GM23248 (cell line): ENCODE measurements at regions not wholly inside any gene's neighbourhood (a gene's known extent, or its start where the extent isn't known, plus 50 kb on each side); places are given as distances from the start of the nearest gene placed in this dataset.

Source experiments
- DNase-seq: peaks from one replicate; pipeline ENCODE4 v3.0.0-alpha.2; 2015
- H2AFZ ChIP-seq: fragments of 200-600 bp; sonication (generic); 2 replicates; pipeline ENCODE4 v1.6.1; 2016; ENCODE audit warnings: antibody characterized with exemption
- H3F3A ChIP-seq: fragments of 200-600 bp; sonication (generic); 2 replicates; pipeline ENCODE4 v1.6.1; 2016; ENCODE audit warnings: mild to moderate bottlenecking, antibody characterized with exemption, mixed run types; ENCODE audit not compliant: insufficient read depth
- H3K27ac ChIP-seq: fragments of 200-600 bp; sonication (generic); 2 replicates; pipeline ENCODE4 v1.5.1; 2016; ENCODE audit warnings: mild to moderate bottlenecking
- H3K27me3 ChIP-seq: fragments of 200-600 bp; sonication (generic); replicated peaks from 2 replicates; pipeline ENCODE4 v1.6.1; 2016; ENCODE audit warnings: mild to moderate bottlenecking; ENCODE audit not compliant: insufficient read depth
- H3K36me3 ChIP-seq: fragments of 200-600 bp; sonication (generic); 2 replicates; pipeline ENCODE4 v1.6.1; 2016; ENCODE audit warnings: low read depth, mild to moderate bottlenecking
- H3K4me1 ChIP-seq: fragments of 200-600 bp; sonication (generic); 2 replicates; pipeline ENCODE4 v1.6.1; 2016; ENCODE audit warnings: mild to moderate bottlenecking; ENCODE audit not compliant: insufficient read depth
- H3K4me2 ChIP-seq: fragments of 200-600 bp; sonication (generic); one replicate; pipeline ENCODE4 v1.6.1; 2016; ENCODE audit warnings: mild to moderate bottlenecking; ENCODE audit not compliant: unreplicated experiment
- H3K4me3 ChIP-seq: fragments of 200-600 bp; sonication (generic); 2 replicates; pipeline ENCODE4 v1.5.1; 2016; ENCODE audit warnings: mild to moderate bottlenecking
- H3K79me2 ChIP-seq: fragments of 200-600 bp; sonication (generic); 2 replicates; pipeline ENCODE4 v1.6.1; 2016; ENCODE audit warnings: mild to moderate bottlenecking; ENCODE audit not compliant: insufficient read depth
- H3K9ac ChIP-seq: fragments of 200-600 bp; sonication (generic); 2 replicates; pipeline ENCODE4 v1.6.1; 2016; ENCODE audit warnings: mild to moderate bottlenecking
- H3K9me2 ChIP-seq: fragments of 200-600 bp; sonication (generic); 2 replicates; pipeline ENCODE4 v1.6.1; 2016; ENCODE audit warnings: mixed run types, mild to moderate bottlenecking, moderate library complexity; ENCODE audit not compliant: insufficient read depth
- H3K9me3 ChIP-seq: fragments of 200-600 bp; sonication (generic); one replicate; pipeline ENCODE4 v1.6.1; 2017; ENCODE audit warnings: low read depth
- H4K20me1 ChIP-seq: fragments of 200-600 bp; sonication (generic); 2 replicates; pipeline ENCODE4 v1.6.0; 2016; ENCODE audit not compliant: insufficient read depth
- EZH2 ChIP-seq: fragments of 200-600 bp; sonication (generic); IDR thresholded peaks from 2 replicates; pipeline ENCODE4 v1.6.1; 2018; ENCODE audit warnings: antibody characterized with exemption, mild to moderate bottlenecking; ENCODE audit not compliant: insufficient read depth, poor library complexity, severe bottlenecking
- EZH2phosphoT487 ChIP-seq: fragments of 200-600 bp; sonication (generic); IDR thresholded peaks from 2 replicates; pipeline ENCODE4 v1.6.1; 2018; ENCODE audit warnings: antibody characterized with exemption, moderate library complexity, mild to moderate bottlenecking, low read depth; ENCODE audit not compliant: insufficient read depth
- WGBS, 2 experiments: methylation state at CpG; one replicate each; pipeline ENCODE4 v1.1.6; 2015 to 2017; ENCODE audit warnings: low lambda C conversion rate in 2 of 2, low coverage in 1 of 2; ENCODE audit errors: missing lambda C conversion rate in 2 of 2; 5-methylcytosine and 5-hydroxymethylcytosine counted together
- in situ Hi-C: fragments of 300-500 bp; cut with MboI; formaldehyde crosslinking; loops from 2 replicates; pipeline ENCODE4 v1.15.0; 2020

GRCh38 chr12:59096246-59096645 lies 175.9 kb upstream of the LRIG3 start:
- Histone ChIP-seq H4K20me1 (no peaks in the 10 kb centered on the region), H3K36me3 (no peaks in the 10 kb centered on the region), H3F3A (peaks cover 11% of the 10 kb centered on the region; the same call in 1 of the 2 replicates), H3K4me3 (no peak overlapping the region), H2AFZ (no peak overlapping the region), H3K27ac (no peak overlapping the region), H3K9me2 (no peaks in the 10 kb centered on the region), H3K9me3 (no peaks in the 10 kb centered on the region), H3K27me3 (no peaks in the 10 kb centered on the region), H3K4me2 (no peak overlapping the region), H3K4me1 (peaks cover 18% of the 10 kb centered on the region), H3K9ac (no peak overlapping the region), H3K79me2 (no peaks in the 10 kb centered on the region)
- in situ Hi-C loops, result loop anchor here (25.0 kb wide), 2 partner anchors 559 to 1109 kb away; no protein-coding TSS in a partner anchor
- TF ChIP-seq EZH2phosphoT487 (no peak), EZH2 (no peak)
- DNase-seq, result no peak

DNA sequence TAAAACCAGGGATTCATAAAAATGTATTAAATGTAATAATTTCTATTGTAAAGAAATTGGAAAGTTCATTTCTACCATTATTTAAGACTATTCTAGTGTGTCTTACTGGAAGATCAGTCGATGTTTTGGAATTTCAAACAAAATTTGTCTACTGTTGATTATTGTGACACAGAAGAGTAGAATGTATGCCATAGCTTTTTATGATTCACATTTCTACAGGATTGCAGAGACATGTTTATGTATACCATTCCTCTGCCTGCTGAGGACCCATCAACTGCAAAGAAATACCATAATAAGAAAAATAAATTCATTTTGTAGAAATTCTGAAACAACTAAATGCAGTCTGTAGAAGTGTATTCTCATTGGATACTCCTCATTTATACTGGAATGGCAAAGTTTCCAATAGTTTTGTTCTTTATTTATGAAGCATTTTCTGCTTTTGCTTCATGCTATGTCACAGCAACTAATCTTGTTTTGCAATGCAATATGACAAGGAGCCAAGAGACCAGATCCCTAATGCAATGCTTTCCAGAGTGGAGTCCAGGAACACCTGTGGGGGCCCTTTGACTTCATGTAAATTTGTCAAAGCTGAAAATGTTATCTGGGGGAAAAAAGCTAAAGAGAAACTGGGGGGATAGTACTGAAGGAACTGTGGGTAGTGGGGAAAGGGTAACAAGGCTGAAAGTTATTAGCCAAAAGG lies 172.9 kb upstream of the LRIG3 start:
- Histone ChIP-seq H3K27me3 (no peaks in the 10 kb centered on the region), H3K4me3 (no peak overlapping the region), H4K20me1 (no peaks in the 10 kb centered on the region), H3K9me3 (no peaks in the 10 kb centered on the region), H3K79me2 (no peaks in the 10 kb centered on the region), H3K9ac (no peak overlapping the region), H3K4me1 (peaks cover 30% of the 10 kb centered on the region), H3K9me2 (no peaks in the 10 kb centered on the region), H3F3A (peaks cover 11% of the 10 kb centered on the region; the same call in 1 of the 2 replicates), H2AFZ (peak overlapping the region; percentile 5; the same call in 1 of the 2 replicates), H3K4me2 (peak overlapping the region; percentile 33), H3K27ac (peak overlapping the region; percentile 8; the same call in 1 of the 2 replicates), H3K36me3 (no peaks in the 10 kb centered on the region)
- peak; percentile 59 for DNase-seq
- 69 to 81% methylated on average over 1 of the region's 1 CpG for WGBS, 2 experiments
- no peak for TF ChIP-seq EZH2
- no peak for TF ChIP-seq EZH2phosphoT487
- in situ Hi-C loops, result loop anchor here (25.0 kb wide), 2 partner anchors 556 to 1106 kb away; no protein-coding TSS in a partner anchor

DNA sequence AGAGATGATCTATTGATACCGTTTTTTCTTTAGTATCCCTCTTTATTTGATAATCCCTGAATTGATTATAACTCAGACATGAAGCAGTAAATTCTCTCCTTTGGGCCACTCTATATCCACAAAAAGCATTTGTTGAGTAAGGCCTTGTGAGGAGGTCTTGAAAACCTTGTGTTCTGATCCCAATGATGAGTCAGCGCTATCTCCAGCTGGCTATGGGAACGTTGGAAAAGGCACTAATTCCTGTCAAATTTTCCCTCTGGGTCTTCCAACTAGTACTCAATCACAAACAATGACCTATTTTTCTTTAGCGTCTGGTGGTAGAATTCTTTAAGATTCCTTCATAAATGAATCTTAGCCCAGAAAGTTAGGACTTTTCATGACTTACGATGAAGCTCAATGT lies 168.4 kb upstream of the LRIG3 start:
- in situ Hi-C loops, result loop anchor here (10.0 to 25.0 kb wide), 4 partner anchors 174 to 1101 kb away; no protein-coding TSS in a partner anchor
- Histone ChIP-seq H3K27me3 (no peaks in the 10 kb centered on the region), H3K9ac (no peak overlapping the region), H3K36me3 (no peaks in the 10 kb centered on the region), H3F3A (peaks cover 22% of the 10 kb centered on the region; the same call in 1 of the 2 replicates), H3K27ac (0 out of 2 replicates have a peak overlapping the region, but pooled peaks have one; percentile 6), H3K79me2 (no peaks in the 10 kb centered on the region), H3K4me3 (no peak overlapping the region), H2AFZ (peak overlapping the region; percentile 25), H3K9me2 (no peaks in the 10 kb centered on the region), H4K20me1 (no peaks in the 10 kb centered on the region), H3K4me1 (peaks cover 60% of the 10 kb centered on the region), H3K4me2 (no peak overlapping the region), H3K9me3 (no peaks in the 10 kb centered on the region)
- no peak for TF ChIP-seq EZH2
- no peak for TF ChIP-seq EZH2phosphoT487
- WGBS, 2 experiments, result 14 to 18% methylated on average over 5 of the region's 5 CpGs
- DNase-seq, result peak; percentile 62

GRCh38 chr12:59087691-59088090 lies 167.4 kb upstream of the LRIG3 start:
- Histone ChIP-seq H3K9me3 (no peaks in the 10 kb centered on the region), H3K27me3 (no peaks in the 10 kb centered on the region), H3K79me2 (no peaks in the 10 kb centered on the region), H3K9me2 (no peaks in the 10 kb centered on the region), H2AFZ (no peak overlapping the region), H3K4me1 (peaks cover 52% of the 10 kb centered on the region), H3K27ac (no peak overlapping the region), H3K9ac (no peak overlapping the region), H3K36me3 (no peaks in the 10 kb centered on the region), H3K4me3 (no peak overlapping the region), H4K20me1 (no peaks in the 10 kb centered on the region), H3F3A (peaks cover 13% of the 10 kb centered on the region; the same call in 1 of the 2 replicates), H3K4me2 (no peak overlapping the region)
- in situ Hi-C loops, result loop anchor here (10.0 to 25.0 kb wide), 4 partner anchors 173 to 1100 kb away; no protein-coding TSS in a partner anchor
- DNase-seq, result no peak
- TF ChIP-seq EZH2phosphoT487, result no peak
- 58% methylated on average over 3 of the region's 3 CpGs for WGBS, 2 experiments
